Epithelial cell of esophagus (primary cell): ENCODE measurements at regions not wholly inside any gene's neighbourhood (a gene's known extent, or its start where the extent isn't known, plus 50 kb on each side); places are given as distances from the start of the nearest gene placed in this dataset.

Experiments used
- DNase-seq: peaks from one replicate; pipeline ENCODE4 v3.0.0; 2010; ENCODE audit warnings: low read depth
- H3K4me3 ChIP-seq: 2 replicates; pipeline ENCODE4 v1.5.1; 2011; ENCODE audit warnings: mild to moderate bottlenecking, low read length, control low read depth
- TF ChIP-seq, protein P1 (sequence below): IDR thresholded peaks from 2 replicates; pipeline ENCODE4 v1.5.1; 2011; ENCODE audit warnings: low read depth, mild to moderate bottlenecking, low read length, control low read depth, inconsistent platforms; ENCODE audit not compliant: insufficient read depth; ENCODE audit errors: missing control alignments

DNA sequence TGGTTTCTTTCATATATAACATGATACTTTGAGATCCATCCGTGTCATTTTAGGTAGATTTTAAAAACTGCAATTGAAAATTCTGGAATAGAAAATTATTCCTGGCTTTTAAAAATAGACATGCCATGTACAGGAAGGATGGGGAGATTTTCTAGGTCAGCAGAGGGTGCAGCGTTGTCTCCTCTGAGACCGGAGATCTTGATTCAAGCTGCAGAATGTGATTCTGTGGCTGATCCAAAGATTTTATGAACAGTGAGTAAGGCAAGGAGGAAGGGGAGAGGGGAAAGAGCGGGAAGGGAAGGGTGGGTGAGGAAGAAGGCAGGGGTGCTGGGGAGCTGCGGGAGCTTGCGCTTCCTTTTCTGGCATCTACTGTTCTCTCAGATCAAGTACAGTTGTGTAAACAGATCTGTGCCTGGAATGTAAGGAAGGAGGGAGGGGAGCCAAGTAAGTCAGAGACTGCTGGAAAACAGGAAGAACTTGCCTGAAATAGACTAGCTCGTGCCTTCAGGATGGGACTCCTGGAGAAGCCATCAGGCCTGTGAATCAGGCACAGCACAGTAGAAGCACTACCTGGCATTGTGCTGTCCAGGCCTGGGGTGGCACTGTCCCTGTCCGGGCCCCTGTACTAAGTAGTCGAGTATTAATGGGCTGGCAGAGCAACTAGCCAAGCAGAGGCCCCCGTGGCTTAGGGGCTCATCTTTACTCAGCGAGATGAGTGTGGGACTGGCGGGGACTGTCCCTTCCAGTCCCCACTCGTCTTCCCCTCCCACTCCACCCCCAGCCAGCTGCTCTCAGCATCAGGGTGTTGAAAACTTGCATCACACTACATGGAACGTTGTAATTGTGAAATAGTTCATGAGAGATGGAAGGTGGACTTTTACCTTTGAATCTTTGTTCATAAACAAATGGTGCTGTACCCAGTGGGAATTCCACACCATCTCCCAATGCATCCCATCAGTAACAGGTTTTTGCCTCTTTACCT, 163.5 kb downstream of the UXS1 start:
- TF ChIP-seq, protein P1, sequence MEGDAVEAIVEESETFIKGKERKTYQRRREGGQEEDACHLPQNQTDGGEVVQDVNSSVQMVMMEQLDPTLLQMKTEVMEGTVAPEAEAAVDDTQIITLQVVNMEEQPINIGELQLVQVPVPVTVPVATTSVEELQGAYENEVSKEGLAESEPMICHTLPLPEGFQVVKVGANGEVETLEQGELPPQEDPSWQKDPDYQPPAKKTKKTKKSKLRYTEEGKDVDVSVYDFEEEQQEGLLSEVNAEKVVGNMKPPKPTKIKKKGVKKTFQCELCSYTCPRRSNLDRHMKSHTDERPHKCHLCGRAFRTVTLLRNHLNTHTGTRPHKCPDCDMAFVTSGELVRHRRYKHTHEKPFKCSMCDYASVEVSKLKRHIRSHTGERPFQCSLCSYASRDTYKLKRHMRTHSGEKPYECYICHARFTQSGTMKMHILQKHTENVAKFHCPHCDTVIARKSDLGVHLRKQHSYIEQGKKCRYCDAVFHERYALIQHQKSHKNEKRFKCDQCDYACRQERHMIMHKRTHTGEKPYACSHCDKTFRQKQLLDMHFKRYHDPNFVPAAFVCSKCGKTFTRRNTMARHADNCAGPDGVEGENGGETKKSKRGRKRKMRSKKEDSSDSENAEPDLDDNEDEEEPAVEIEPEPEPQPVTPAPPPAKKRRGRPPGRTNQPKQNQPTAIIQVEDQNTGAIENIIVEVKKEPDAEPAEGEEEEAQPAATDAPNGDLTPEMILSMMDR: no peak
- H3K4me3 ChIP-seq: no peak overlapping the region
- peak; percentile 72 for DNase-seq

DNA sequence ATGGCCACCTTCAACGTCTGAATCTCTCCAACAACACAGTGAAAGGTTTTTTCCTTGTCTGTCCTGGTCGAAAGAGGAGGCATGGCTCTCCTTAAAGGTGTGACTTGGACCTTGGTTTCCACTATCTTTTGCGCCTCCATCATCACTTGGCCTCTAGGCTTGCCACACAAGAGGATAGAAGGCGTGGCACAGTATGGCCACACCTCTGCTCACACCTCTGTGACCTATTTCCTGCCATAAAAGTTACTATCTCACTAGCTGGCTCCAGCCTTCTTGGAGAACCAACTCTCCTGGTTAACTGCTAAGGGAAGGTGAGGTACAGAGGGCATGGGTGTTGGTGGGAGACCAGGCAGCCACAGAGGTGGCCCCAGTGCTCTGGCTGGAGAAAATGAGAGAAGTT, 165.9 kb downstream of the UXS1 start:
- TF ChIP-seq, protein P1: no peak
- H3K4me3 ChIP-seq: no peak overlapping the region
- no peak for DNase-seq

DNA sequence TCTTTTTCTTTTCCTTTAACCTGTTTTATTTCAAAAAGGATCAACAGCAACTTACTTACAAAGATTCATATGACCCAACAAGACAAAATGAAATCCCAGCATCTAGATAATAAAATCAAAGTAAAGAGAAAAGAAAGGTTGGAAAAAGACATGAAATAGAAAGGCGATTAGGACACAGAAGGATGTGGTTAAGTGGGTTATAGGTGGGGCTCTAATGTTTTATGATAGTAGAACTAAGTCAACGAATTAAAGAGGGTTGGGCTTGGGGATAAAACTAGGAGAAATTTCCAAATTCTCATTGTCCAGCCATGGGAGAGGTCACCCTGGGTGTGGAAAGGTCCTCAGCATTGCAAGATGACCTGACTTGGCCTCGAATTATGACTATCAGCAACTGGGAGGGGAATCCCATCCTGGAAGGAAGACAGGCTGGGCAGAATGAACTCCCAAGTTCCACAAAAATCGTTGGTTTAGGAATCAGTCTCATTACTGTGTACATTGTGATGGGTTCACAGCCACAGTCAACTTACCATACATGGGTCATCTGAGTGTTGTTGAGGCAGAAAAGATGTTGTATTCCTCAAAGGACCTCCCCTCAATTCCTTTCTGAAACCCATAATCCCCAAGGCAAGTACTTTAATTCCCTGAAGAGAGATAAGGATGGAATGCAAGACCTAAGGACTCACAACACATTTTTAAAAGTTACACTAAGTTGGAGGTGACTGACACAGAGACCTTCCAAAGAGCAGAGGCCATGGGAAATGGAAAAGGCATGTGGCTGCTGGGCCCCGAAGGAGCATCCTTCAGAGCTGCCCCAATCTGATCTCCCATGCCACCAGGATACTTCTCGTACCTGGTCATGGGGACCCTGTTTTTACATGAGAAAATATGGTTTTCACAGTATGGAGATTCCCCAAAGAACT, 167.6 kb downstream of the UXS1 start:
- TF ChIP-seq, protein P1: no peak
- no peak for DNase-seq
- H3K4me3 ChIP-seq: no peak overlapping the region

DNA sequence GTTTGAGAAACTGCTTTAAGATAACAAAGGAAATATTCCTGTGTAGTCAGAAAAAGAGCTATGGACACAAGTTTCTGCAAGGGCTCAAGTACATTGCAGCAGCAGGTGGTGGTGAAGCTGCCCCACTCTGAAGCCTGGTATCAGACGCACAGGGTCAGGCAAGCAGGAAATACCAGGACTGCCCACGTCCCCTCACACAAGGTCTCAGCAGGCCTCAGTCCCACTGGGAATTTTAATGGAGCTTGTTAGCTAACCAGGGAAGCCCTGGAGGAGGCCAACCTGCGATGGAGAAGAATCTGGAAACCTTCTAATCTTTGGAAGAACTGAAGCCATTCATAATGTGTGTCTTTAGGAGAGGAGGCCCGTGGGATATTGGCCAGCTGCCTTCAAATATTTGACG, 168.3 kb downstream of the UXS1 start:
- no peak for DNase-seq
- no peak overlapping the region for H3K4me3 ChIP-seq
- TF ChIP-seq, protein P1: no peak

DNA sequence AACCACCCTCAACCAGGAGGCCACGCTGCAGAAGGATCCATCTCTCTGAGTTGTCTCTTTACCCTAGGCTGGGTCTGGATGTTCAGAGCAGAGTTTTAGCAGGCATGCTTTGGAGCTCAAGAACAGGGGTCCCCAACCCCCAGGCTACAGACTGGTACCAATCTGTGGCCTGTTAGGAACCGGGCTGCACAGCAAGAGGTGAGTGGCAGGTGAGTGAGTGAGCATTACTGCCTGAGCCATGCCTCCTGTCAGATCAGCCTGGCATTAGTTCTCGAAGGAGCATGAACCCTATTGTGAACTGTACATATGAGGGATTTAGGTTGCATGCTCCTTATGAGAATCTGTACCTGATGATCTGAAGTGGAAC, 172.5 kb downstream of the UXS1 start:
- no peak for DNase-seq
- no peak overlapping the region for H3K4me3 ChIP-seq
- TF ChIP-seq, protein P1: no peak

DNA sequence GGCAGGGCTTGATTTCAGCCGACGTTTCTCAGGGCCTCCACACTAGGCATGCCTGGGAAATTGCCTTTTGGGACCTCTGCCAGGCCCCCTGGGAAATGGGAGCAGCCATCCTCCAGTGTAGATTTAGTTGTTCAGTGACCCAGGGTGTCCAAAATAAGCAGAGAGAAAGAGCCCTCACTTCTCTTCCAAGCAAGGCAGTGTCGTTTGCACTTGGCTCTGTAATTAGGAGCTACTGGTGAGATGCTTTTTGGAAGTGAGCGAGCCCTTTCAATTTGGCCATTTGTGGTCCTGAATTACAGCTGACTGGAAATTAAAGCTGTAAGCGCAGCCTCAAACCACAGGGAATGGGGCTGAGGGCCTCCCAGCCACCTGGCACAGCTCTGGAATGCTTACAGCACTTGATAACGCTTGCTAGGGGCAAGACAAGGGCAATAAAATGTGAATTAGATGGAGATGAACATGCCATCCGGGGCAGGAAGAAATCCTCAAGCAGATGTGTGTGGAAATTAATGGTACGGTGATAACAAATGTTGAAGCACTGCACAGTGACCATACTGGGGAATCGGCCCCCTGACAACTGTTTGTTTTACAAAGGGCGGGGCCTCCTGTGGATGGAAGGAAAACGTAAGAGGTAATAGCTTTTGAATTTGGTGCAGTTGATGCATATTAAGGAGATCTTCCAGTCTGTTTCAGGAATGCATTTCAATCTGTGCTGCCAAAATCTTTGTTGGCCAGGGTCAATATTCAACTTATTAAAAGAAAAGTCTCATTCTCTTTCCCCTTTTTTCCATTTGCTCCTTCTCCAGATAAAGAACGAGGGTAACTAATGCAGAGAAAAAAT, 173.1 kb downstream of the UXS1 start:
- TF ChIP-seq, protein P1: no peak
- no peak for DNase-seq
- H3K4me3 ChIP-seq: no peak overlapping the region
